ENCODE measurements at regions not wholly inside any gene's neighbourhood (a gene's known extent, or its start where the extent isn't known, plus 50 kb on each side); places are given as distances from the start of the nearest gene placed in this dataset.

GRCh38 chrX:9316096-9316495, 148.8 kb upstream of the TBL1X start:
- DNase-seq (ENCODE audit: low read depth) = no peak
- no peak for TF ChIP-seq CTCF (conservative IDR thresholded peaks at IDR 0.05; ENCODE audit: low read depth, low read length)
- H3K4me3 ChIP-seq (ENCODE audit: low read depth, low read length) = no peak overlapping the region

GRCh38 chrX:9317176-9317575, 147.7 kb upstream of the TBL1X start:
- no peak for TF ChIP-seq CTCF (conservative IDR thresholded peaks at IDR 0.05; ENCODE audit: low read depth, low read length)
- H3K4me3 ChIP-seq (ENCODE audit: low read depth, low read length) = no peak overlapping the region
- no peak for DNase-seq (ENCODE audit: low read depth)

GRCh38 chrX:9318213-9318612, 146.6 kb upstream of the TBL1X start:
- no peak for DNase-seq (ENCODE audit: low read depth)
- no peak for TF ChIP-seq CTCF (conservative IDR thresholded peaks at IDR 0.05; ENCODE audit: low read depth, low read length)
- H3K4me3 ChIP-seq (ENCODE audit: low read depth, low read length) = no peak overlapping the region

GRCh38 chrX:9318766-9319165, 146.1 kb upstream of the TBL1X start:
- TF ChIP-seq CTCF (conservative IDR thresholded peaks at IDR 0.05; ENCODE audit: low read depth, low read length) = no peak
- DNase-seq (ENCODE audit: low read depth) = no peak
- H3K4me3 ChIP-seq (ENCODE audit: low read depth, low read length) = no peak overlapping the region

- no peak overlapping the region for H3K4me3 ChIP-seq (ENCODE audit: low read depth, low read length)
- TF ChIP-seq CTCF (conservative IDR thresholded peaks at IDR 0.05; ENCODE audit: low read depth, low read length) = no peak
- no peak for DNase-seq (ENCODE audit: low read depth)
Measured at GRCh38 chrX:9320940-9321339, 143.9 kb upstream of the TBL1X start.

GRCh38 chrX:9324676-9325075, 140.2 kb upstream of the TBL1X start:
- no peak for TF ChIP-seq CTCF (conservative IDR thresholded peaks at IDR 0.05; ENCODE audit: low read depth, low read length)
- no peak for DNase-seq (ENCODE audit: low read depth)
- H3K4me3 ChIP-seq (ENCODE audit: low read depth, low read length) = no peak overlapping the region

DNA sequence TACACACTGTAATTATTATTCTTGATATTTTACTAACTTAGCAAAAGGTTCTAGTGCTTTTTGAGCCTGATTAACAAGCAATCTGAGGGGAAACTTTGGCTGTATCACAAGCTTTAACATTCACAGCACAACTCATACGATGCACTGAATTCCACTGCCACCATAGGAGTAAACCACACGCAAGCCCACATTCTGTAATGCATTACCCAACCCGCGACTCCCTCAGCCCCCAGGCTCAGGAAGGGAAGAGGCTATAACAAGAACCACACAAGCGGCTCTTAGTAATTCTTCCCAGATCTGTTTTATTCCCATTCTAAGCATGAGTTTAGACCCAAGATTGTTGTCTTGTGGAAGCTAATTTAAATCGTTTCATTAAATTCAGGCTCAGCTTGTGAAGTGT, 138.5 kb upstream of the TBL1X start:
- DNase-seq (ENCODE audit: low read depth) = no peak
- TF ChIP-seq CTCF (conservative IDR thresholded peaks at IDR 0.05; ENCODE audit: low read depth, low read length) = no peak
- no peak overlapping the region for H3K4me3 ChIP-seq (ENCODE audit: low read depth, low read length)

Measured in choroid plexus epithelial cell (primary cell).